Sigmoid colon (tissue), 6 donors: ENCODE measurements at regions not wholly inside any gene's neighbourhood (a gene's known extent, or its start where the extent isn't known, plus 50 kb on each side); places are given as distances from the start of the nearest gene placed in this dataset.
"Not testable (repeated sequence)": the region's sequence is repeated elsewhere in the genome, so short reads cannot be mapped to it uniquely, and the experiment has no call there.

Experiments
- DNase-seq: peaks from one replicate; pipeline ENCODE4 v3.0.0-alpha.2; 2019
- H3K27ac ChIP-seq, 4 donors: fragments of 200-600 bp; sonication (generic); one replicate each; pipeline ENCODE4 v1.5.1; 2016 to 2019; ENCODE audit warnings: mild to moderate bottlenecking in 1 of 4
- H3K27me3 ChIP-seq, 3 donors: fragments of 200-600 bp; sonication (generic); one replicate each; pipeline ENCODE4 v1.5.1; 2019; ENCODE audit warnings: mild to moderate bottlenecking in 1 of 3
- H3K36me3 ChIP-seq, 4 donors: fragments of 200-600 bp; sonication (generic); one replicate each; pipeline ENCODE4 v1.5.1; 2016 to 2019
- H3K4me1 ChIP-seq, 4 donors: fragments of 200-600 bp; sonication (generic); one replicate each; pipeline ENCODE4 v1.5.1; 2017 to 2019
- H3K4me3 ChIP-seq, 4 donors: fragments of 200-600 bp; sonication (generic); one replicate each; pipeline ENCODE4 v1.5.1; 2017 to 2019; ENCODE audit warnings: mild to moderate bottlenecking in 2 of 4, moderate library complexity in 1 of 4
- H3K9me3 ChIP-seq, 4 donors: fragments of 200-600 bp in 3 of 4; sonication (generic) in 3 of 4; one replicate each; pipeline versions ENCODE4 v1.5.1 to v1.6.1; 2013 to 2019
- EP300 ChIP-seq, 4 donors: sonication (generic); formaldehyde crosslinking; IDR thresholded peaks; one replicate each; pipeline ENCODE4 v1.6.1; 2017; ENCODE audit warnings: antibody characterized with exemption in 4 of 4
- POLR2A ChIP-seq, 2 donors: fragments of 450-650 bp; IDR thresholded peaks; one replicate each; pipeline ENCODE4 v1.6.1; 2016; ENCODE audit warnings: antibody characterized with exemption in 2 of 2, mild to moderate bottlenecking in 2 of 2, moderate library complexity in 2 of 2
- POLR2AphosphoS5 ChIP-seq, 4 donors: sonication (generic); formaldehyde crosslinking; IDR thresholded peaks; one replicate each; pipeline ENCODE4 v1.6.1; 2017; ENCODE audit warnings: antibody characterized with exemption in 4 of 4
- WGBS, 2 donors: extraction: QIAGEN DNeasy Blood & Tissue Kit; methylation state at CpG; one replicate each; pipeline ENCODE4 v1.1.7; 2013; 5-methylcytosine and 5-hydroxymethylcytosine counted together
- intact Hi-C: fragments of 100-400 bp; cut with DNase I; formaldehyde crosslinking; loops from one replicate; pipeline ENCODE4 v1.15.1; 2023
- TF ChIP-seq, protein P1 (sequence below), 4 experiments: fragments of 450-650 bp in 3 of 4; fragments of 200-600 bp in 1 of 4; IDR thresholded peaks; one replicate each; pipeline ENCODE4 v1.5.1; 2016 to 2019; ENCODE audit warnings: antibody characterized with exemption in 4 of 4, mild to moderate bottlenecking in 3 of 4, moderate library complexity in 2 of 4
- donor health status: healthy with polysubstance abuse.
- donor health status: healthy.

DNA sequence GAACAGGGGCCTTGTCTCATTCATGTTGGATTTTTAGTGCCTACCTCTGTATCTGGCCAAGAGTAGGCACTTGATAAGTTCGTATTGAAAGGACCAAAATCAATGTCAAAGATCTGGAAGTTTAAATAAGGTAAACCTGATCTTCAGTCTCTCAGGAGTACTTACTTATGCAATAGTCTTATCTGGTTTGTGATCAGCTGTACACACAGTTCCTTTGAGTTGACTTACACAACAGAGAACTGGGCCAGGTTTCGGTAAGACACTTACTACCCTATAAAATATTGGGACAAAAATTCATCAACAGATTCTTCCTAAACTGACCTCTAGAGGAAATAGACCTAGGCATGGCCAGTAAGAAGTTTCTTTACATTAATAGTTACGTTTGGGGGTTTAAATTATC, 113.6 kb upstream of the NXPH2 start:
- Histone ChIP-seq H3K9me3 (no peaks in the 10 kb centered on the region), H3K27me3 (no peaks in the 10 kb centered on the region), H3K4me3 (no peak overlapping the region), H3K27ac (no peak overlapping the region), H3K36me3 (no peaks in the 10 kb centered on the region), H3K4me1 (no peaks in the 10 kb centered on the region)
- no peak for DNase-seq
- 34 to 75% methylated on average over 3 of the region's 3 CpGs for WGBS, 2 donors
- TF ChIP-seq, protein P1, sequence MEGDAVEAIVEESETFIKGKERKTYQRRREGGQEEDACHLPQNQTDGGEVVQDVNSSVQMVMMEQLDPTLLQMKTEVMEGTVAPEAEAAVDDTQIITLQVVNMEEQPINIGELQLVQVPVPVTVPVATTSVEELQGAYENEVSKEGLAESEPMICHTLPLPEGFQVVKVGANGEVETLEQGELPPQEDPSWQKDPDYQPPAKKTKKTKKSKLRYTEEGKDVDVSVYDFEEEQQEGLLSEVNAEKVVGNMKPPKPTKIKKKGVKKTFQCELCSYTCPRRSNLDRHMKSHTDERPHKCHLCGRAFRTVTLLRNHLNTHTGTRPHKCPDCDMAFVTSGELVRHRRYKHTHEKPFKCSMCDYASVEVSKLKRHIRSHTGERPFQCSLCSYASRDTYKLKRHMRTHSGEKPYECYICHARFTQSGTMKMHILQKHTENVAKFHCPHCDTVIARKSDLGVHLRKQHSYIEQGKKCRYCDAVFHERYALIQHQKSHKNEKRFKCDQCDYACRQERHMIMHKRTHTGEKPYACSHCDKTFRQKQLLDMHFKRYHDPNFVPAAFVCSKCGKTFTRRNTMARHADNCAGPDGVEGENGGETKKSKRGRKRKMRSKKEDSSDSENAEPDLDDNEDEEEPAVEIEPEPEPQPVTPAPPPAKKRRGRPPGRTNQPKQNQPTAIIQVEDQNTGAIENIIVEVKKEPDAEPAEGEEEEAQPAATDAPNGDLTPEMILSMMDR (IDR thresholded peaks at IDR 0.05): no peak
- TF ChIP-seq POLR2AphosphoS5 (IDR thresholded peaks at IDR 0.05): no peak
- no peak for TF ChIP-seq POLR2A (IDR thresholded peaks at IDR 0.05)
- TF ChIP-seq EP300 (IDR thresholded peaks at IDR 0.05): no peak
- intact Hi-C loops: no loop called here

DNA sequence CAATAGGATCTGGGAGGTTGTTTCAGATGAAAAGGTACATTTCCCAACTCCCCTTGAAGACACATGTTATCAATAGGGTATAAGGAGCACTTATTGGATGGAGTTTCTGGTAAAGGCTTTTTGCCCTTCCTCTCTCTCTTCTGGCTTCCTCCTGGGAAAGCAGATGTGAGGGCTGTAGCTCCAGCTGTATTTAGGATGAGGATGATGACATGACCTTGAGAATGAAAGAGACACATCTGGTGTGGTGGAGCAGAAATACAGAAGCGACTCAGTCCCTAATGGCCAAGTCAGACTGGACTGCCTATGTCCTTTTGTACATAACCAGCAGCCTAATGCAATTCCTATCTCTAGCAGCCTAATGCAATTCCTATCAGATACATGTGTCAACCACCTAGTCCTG, 100.9 kb upstream of the NXPH2 start:
- H3K9me3 ChIP-seq: no peaks in the 10 kb centered on the region
- DNase-seq: no peak
- 83 to 92% methylated on average over 1 of the region's 1 CpG for WGBS, 2 donors
- H3K27ac ChIP-seq: no peak overlapping the region
- no peaks in the 10 kb centered on the region for H3K27me3 ChIP-seq
- no peaks in the 10 kb centered on the region for H3K36me3 ChIP-seq
- intact Hi-C loops: no loop called here
- TF ChIP-seq EP300 (IDR thresholded peaks at IDR 0.05) (no peak), POLR2A (IDR thresholded peaks at IDR 0.05) (no peak), POLR2AphosphoS5 (IDR thresholded peaks at IDR 0.05) (no peak)
- TF ChIP-seq, protein P1 (IDR thresholded peaks at IDR 0.05): no peak
- H3K4me1 ChIP-seq: no peaks in the 10 kb centered on the region
- H3K4me3 ChIP-seq: no peak overlapping the region

DNA sequence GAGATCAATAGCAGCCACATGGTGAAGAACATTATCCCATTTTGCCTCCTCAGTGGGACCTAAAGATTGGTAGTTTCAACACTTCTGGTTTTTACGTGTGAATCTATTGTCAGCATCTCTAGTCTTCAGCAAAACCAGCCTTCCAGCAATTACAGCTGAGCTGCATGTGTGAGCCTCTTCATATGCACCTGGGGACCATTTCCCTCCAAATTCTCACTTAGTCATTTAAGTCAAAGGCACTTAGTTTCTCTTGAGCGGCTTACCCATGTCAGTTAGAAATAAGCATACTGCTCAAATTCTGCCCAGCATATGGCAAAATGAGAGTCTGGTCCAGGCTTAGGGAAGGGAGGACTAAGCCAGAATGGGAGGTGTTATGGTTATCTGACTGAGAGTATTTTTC, 99.7 kb upstream of the NXPH2 start:
- WGBS, 2 donors: 86 to 91% methylated on average over 2 of the region's 2 CpGs
- Histone ChIP-seq H3K27me3 (no peaks in the 10 kb centered on the region), H3K36me3 (no peaks in the 10 kb centered on the region), H3K9me3 (no peaks in the 10 kb centered on the region), H3K4me1 (no peaks in the 10 kb centered on the region), H3K27ac (no peak overlapping the region), H3K4me3 (no peak overlapping the region)
- intact Hi-C loops: no loop called here
- TF ChIP-seq EP300 (IDR thresholded peaks at IDR 0.05) (no peak), POLR2A (IDR thresholded peaks at IDR 0.05) (no peak), POLR2AphosphoS5 (IDR thresholded peaks at IDR 0.05) (no peak)
- TF ChIP-seq, protein P1 (IDR thresholded peaks at IDR 0.05): no peak
- DNase-seq: no peak

DNA sequence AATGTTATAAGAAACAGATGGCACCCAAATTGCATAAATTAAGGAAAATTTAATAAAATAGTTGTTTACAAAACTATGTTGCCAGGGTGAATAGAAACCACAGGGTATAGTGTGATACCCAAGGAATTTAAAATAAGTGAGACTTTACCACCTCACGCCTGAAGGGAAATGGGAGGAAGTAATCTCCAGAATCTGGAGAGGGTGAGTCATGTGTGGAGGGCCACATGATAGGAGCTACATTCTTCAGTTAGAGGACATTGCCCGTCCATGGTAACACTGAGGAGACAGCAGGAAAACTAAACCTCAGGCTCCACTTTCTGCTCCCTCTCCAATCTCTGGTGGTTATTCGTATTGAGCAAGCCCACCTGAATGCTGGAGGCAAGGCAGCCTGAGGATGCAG, 97.2 kb upstream of the NXPH2 start:
- no peaks in the 10 kb centered on the region for H3K4me1 ChIP-seq
- no peaks in the 10 kb centered on the region for H3K27me3 ChIP-seq
- no peak overlapping the region for H3K4me3 ChIP-seq
- no peaks in the 10 kb centered on the region for H3K36me3 ChIP-seq
- WGBS, 2 donors: 81 to 83% methylated on average over 3 of the region's 3 CpGs
- intact Hi-C loops: no loop called here
- no peak for TF ChIP-seq POLR2AphosphoS5 (IDR thresholded peaks at IDR 0.05)
- TF ChIP-seq POLR2A (IDR thresholded peaks at IDR 0.05): no peak
- TF ChIP-seq, protein P1 (IDR thresholded peaks at IDR 0.05): no peak
- TF ChIP-seq EP300 (IDR thresholded peaks at IDR 0.05): no peak
- DNase-seq: no peak
- no peak overlapping the region for H3K27ac ChIP-seq
- no peaks in the 10 kb centered on the region for H3K9me3 ChIP-seq

DNA sequence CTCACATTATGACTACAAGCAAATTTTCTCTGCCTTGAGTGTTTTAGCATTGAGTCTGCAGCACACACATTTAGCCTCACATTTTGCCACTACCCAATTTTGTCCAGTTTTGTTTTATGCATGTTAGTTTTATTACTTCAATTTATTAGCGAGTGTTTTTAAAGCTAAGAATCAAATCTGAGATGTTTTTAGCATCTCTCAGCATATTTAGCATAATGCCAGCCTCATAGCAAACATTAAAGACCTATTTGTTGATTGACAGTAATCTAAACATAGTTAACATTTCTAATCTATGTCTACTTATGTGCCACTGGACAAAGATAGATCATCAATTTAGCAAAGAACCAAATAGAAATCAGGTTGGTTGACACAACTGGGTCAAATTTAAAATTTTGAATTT, 94.1 kb upstream of the NXPH2 start:
- Histone ChIP-seq H3K36me3 (no peaks in the 10 kb centered on the region), H3K4me3 (no peak overlapping the region), H3K27me3 (no peaks in the 10 kb centered on the region), H3K9me3 (no peaks in the 10 kb centered on the region), H3K4me1 (no peaks in the 10 kb centered on the region), H3K27ac (no peak overlapping the region)
- DNase-seq: no peak
- intact Hi-C loops: no loop called here
- WGBS, 2 donors: 50 to 87% methylated on average over 1 of the region's 1 CpG
- TF ChIP-seq POLR2AphosphoS5 (IDR thresholded peaks at IDR 0.05): no peak
- TF ChIP-seq EP300 (IDR thresholded peaks at IDR 0.05): no peak
- no peak for TF ChIP-seq POLR2A (IDR thresholded peaks at IDR 0.05)

DNA sequence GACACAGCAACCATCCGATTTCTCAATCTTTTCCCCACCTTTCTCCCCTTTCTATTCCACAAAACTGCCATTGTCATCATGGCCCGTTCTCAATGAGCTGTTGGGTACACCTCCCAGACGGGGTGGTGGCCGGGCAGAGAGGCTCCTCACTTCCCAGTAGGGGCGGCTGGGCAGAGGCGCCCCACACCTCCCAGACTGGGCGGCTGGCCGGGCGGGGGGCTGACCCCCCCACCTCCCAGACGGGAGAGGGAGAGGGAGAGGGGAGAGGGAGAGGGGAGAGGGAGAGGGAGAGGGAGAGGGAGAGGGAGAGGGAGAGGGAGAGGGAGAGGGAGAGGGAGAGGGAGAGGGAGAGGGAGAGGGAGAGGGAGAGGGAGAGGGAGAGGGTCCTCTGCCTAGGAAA, 91.9 kb upstream of the NXPH2 start:
- H3K27ac ChIP-seq, H3K9me3 ChIP-seq, intact Hi-C loops, H3K4me3 ChIP-seq, H3K4me1 ChIP-seq, H3K36me3 ChIP-seq, H3K27me3 ChIP-seq, DNase-seq: not testable (repeated sequence)
- 96 to 100% methylated on average over 4 to 8 of the region's 10 CpGs for WGBS, 2 donors
